ENCODE measurements at regions not wholly inside any gene's neighbourhood (a gene's known extent, or its start where the extent isn't known, plus 50 kb on each side); places are given as distances from the start of the nearest gene placed in this dataset.

GRCh38 chr2:219698748-219699439 lies 71.5 kb downstream of the SLC4A3 start:
- Mint-ChIP-seq H3K27ac (ENCODE audit: low read depth, unreplicated experiment) (no peak overlapping the region), H3K4me1 (ENCODE audit: insufficient read depth, unreplicated experiment) (peaks cover 20% of the 10 kb centered on the region), H3K27me3 (ENCODE audit: insufficient read depth, unreplicated experiment) (no peaks in the 10 kb centered on the region), H3K36me3 (ENCODE audit: insufficient read depth, unreplicated experiment) (no peaks in the 10 kb centered on the region), H3K4me3 (ENCODE audit: unreplicated experiment) (no peak overlapping the region), H3K9me3 (ENCODE audit: unreplicated experiment) (no peaks in the 10 kb centered on the region)
- BruUV-seq (replicated peaks) = no TSS peak
- CTCF ChIA-PET = interaction anchor here (0.6 to 8.2 kb wide), 5 partner anchors 9 to 105 kb away, joined by 3 to 77 read pairs (median 3); no protein-coding TSS in a partner anchor
- TF ChIP-seq CTCF (IDR thresholded peaks at IDR 0.05; ENCODE audit: unreplicated experiment) = no peak
- intact Hi-C loops (cut with micrococcal nuclease) = no loop called here
- POLR2A ChIA-PET = interaction anchor here (0.6 to 2.0 kb wide), 5 partner anchors 10 to 335 kb away, joined by 3 to 15 read pairs (median 4); no protein-coding TSS in a partner anchor
- peak; percentile 67 for DNase-seq (ENCODE audit: unreplicated experiment)

GRCh38 chr2:219699440-219699821 lies 72.0 kb downstream of the SLC4A3 start:
- no peak for DNase-seq (ENCODE audit: unreplicated experiment)
- Mint-ChIP-seq H3K27me3 (ENCODE audit: insufficient read depth, unreplicated experiment) (no peaks in the 10 kb centered on the region), H3K27ac (ENCODE audit: low read depth, unreplicated experiment) (no peak overlapping the region), H3K4me3 (ENCODE audit: unreplicated experiment) (no peak overlapping the region), H3K4me1 (ENCODE audit: insufficient read depth, unreplicated experiment) (peaks cover 20% of the 10 kb centered on the region), H3K36me3 (ENCODE audit: insufficient read depth, unreplicated experiment) (no peaks in the 10 kb centered on the region), H3K9me3 (ENCODE audit: unreplicated experiment) (no peaks in the 10 kb centered on the region)
- no peak for TF ChIP-seq CTCF (IDR thresholded peaks at IDR 0.05; ENCODE audit: unreplicated experiment)
- POLR2A ChIA-PET = interaction anchor here (0.6 to 2.0 kb wide), 4 partner anchors 9 to 335 kb away, joined by 3 to 15 read pairs (median 6); no protein-coding TSS in a partner anchor
- intact Hi-C loops (cut with micrococcal nuclease) = no loop called here
- CTCF ChIA-PET = interaction anchor here (0.9 to 8.2 kb wide), 4 partner anchors 10 to 297 kb away, joined by 3 to 77 read pairs (median 4); no protein-coding TSS in a partner anchor
- BruUV-seq (replicated peaks) = no TSS peak

- H3K4me1 Mint-ChIP-seq (ENCODE audit: insufficient read depth, unreplicated experiment) = peaks cover 20% of the 10 kb centered on the region
- no TSS peak for BruUV-seq (replicated peaks)
- H3K9me3 Mint-ChIP-seq (ENCODE audit: unreplicated experiment) = no peaks in the 10 kb centered on the region
- DNase-seq (ENCODE audit: unreplicated experiment) = peak; percentile 63
- no peaks in the 10 kb centered on the region for H3K27me3 Mint-ChIP-seq (ENCODE audit: insufficient read depth, unreplicated experiment)
- H3K36me3 Mint-ChIP-seq (ENCODE audit: insufficient read depth, unreplicated experiment) = no peaks in the 10 kb centered on the region
- POLR2A ChIA-PET = interaction anchor here (1.4 to 3.1 kb wide), 7 partner anchors 9 to 158 kb away, joined by 3 to 20 read pairs (median 11); partner anchors contain the start of genes CHPF and TMEM198
- intact Hi-C loops (cut with micrococcal nuclease) = no loop called here
- H3K4me3 Mint-ChIP-seq (ENCODE audit: unreplicated experiment) = no peak overlapping the region
- TF ChIP-seq CTCF (IDR thresholded peaks at IDR 0.05; ENCODE audit: unreplicated experiment) = no peak
- CTCF ChIA-PET = interaction anchor here (0.5 to 8.2 kb wide), 13 partner anchors 12 to 1395 kb away, joined by 3 to 77 read pairs (median 4); no protein-coding TSS in a partner anchor
- no peak overlapping the region for H3K27ac Mint-ChIP-seq (ENCODE audit: low read depth, unreplicated experiment)
Measured at GRCh38 chr2:219701847-219702634, 74.6 kb downstream of the SLC4A3 start.
